ENCODE measurements at regions not wholly inside any gene's neighbourhood (a gene's known extent, or its start where the extent isn't known, plus 50 kb on each side); places are given as distances from the start of the nearest gene placed in this dataset.

DNA sequence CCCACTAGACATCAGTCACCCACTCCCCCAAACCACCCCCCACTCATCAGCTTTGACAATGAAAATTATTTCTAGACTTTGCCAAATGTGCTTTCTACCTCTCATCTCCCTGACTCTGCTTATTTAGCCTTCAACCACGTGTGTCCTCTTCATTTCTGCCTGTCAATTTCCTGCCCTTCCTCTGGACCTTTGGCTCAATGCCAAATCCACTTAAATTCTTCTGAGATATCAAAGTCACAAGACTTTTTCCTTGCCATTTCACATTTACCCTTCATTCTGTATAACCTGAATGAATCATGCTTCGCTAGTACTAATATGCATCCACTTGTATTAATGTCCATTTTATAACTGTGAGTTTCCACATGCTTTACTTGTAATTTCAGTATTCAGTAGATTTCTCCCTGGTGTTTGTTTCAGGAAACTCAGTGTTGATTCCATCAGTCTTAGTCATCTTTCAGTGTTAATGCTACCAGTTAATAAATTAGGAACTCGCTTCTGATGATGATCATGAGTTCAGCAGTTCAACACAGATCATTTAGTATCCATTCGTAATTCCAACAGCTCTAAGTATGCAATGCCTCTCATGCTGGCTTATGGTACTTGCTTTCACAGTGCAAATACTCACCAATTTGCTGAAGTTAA, 128.2 kb upstream of the OSTN start:
- no peak for TF ChIP-seq POLR2AphosphoS5 (IDR thresholded peaks at IDR 0.05; ENCODE audit: borderline replicate concordance, low read depth, low read length)
- TF ChIP-seq EZH2 (IDR thresholded peaks at IDR 0.05), result no peak
- no peak for TF ChIP-seq FOXP2 (optimal IDR thresholded peaks at IDR 0.05; ENCODE audit: control extremely low read depth, extremely low read length, insufficient read depth)

Data from SK-N-MC (cell line).